ENCODE measurements at regions not wholly inside any gene's neighbourhood (a gene's known extent, or its start where the extent isn't known, plus 50 kb on each side); places are given as distances from the start of the nearest gene placed in this dataset.

- intact Hi-C loops (cut with DNase I): no loop called here
- 40 to 46% (median 46%) methylated on average over 3 of the region's 3 CpGs for WGBS, 3 donors
- ATAC-seq: no peak
Observed at GRCh38 chr9:12874395-12874794, 99.6 kb downstream of the LURAP1L start.

GRCh38 chr9:12875191-12875590 is 100.4 kb downstream of the LURAP1L start:
- H3K36me3 ChIP-seq (ENCODE audit: insufficient read depth in 1 of 2, low read depth in 1 of 2): no peaks in the 10 kb centered on the region
- no peak overlapping the region for H3K27ac ChIP-seq
- DNase-seq: no peak
- no peaks in the 10 kb centered on the region for H3K27me3 ChIP-seq (ENCODE audit: insufficient read depth in 3 of 3, low read length in 2 of 3)
- H3K4me1 ChIP-seq: no peaks in the 10 kb centered on the region
- ATAC-seq: no peak
- no peaks in the 10 kb centered on the region for H3K9me3 ChIP-seq
- intact Hi-C loops (cut with DNase I): loop anchor here in 1 of 2 donors (5.0 kb wide), 1 partner anchor 98 kb away; the partner anchor contains the start of gene LURAP1L
- TF ChIP-seq CTCF (IDR thresholded peaks at IDR 0.05): no peak
- H3K4me3 ChIP-seq: no peak overlapping the region

More at GRCh38 chr9:12874395-12874794, 99.6 kb downstream of the LURAP1L start:
- Histone ChIP-seq H3K4me3 (no peak overlapping the region), H3K27ac (no peak overlapping the region), H3K9me3 (no peaks in the 10 kb centered on the region), H3K4me1 (no peaks in the 10 kb centered on the region), H3K27me3 (ENCODE audit: insufficient read depth in 3 of 3, low read length in 2 of 3) (no peaks in the 10 kb centered on the region), H3K36me3 (ENCODE audit: insufficient read depth in 1 of 2, low read depth in 1 of 2) (no peaks in the 10 kb centered on the region)
- no peak for TF ChIP-seq CTCF (IDR thresholded peaks at IDR 0.05)
- no peak for DNase-seq

- Histone ChIP-seq H3K27ac (no peak overlapping the region), H3K27me3 (ENCODE audit: insufficient read depth in 3 of 3, low read length in 2 of 3) (no peaks in the 10 kb centered on the region), H3K4me3 (no peak overlapping the region), H3K36me3 (ENCODE audit: insufficient read depth in 1 of 2, low read depth in 1 of 2) (no peaks in the 10 kb centered on the region), H3K9me3 (no peaks in the 10 kb centered on the region), H3K4me1 (no peaks in the 10 kb centered on the region)
- intact Hi-C loops (cut with DNase I): loop anchor here in 1 of 2 donors (5.0 kb wide), 1 partner anchor 100 kb away; the partner anchor contains the start of gene LURAP1L
- WGBS, 3 donors: 36 to 39% (median 36%) methylated on average over 2 of the region's 2 CpGs
- DNase-seq (no peak), ATAC-seq (no peak)
- TF ChIP-seq CTCF (IDR thresholded peaks at IDR 0.05): no peak
Observed at GRCh38 chr9:12876872-12877271, 102.1 kb downstream of the LURAP1L start.

GRCh38 chr9:12878351-12878978 is 103.6 kb downstream of the LURAP1L start:
- Histone ChIP-seq H3K4me1 (no peaks in the 10 kb centered on the region), H3K27ac (no peak overlapping the region), H3K36me3 (ENCODE audit: insufficient read depth in 1 of 2, low read depth in 1 of 2) (no peaks in the 10 kb centered on the region), H3K27me3 (ENCODE audit: insufficient read depth in 3 of 3, low read length in 2 of 3) (no peaks in the 10 kb centered on the region), H3K4me3 (no peak overlapping the region), H3K9me3 (no peaks in the 10 kb centered on the region)
- no peak for TF ChIP-seq CTCF (IDR thresholded peaks at IDR 0.05)
- no peak for ATAC-seq
- WGBS, 3 donors: 39 to 46% (median 42%) methylated on average over 5 of the region's 5 CpGs
- DNase-seq: no peak
- intact Hi-C loops (cut with DNase I): loop anchor here in 1 of 2 donors (5.0 kb wide), 1 partner anchor 101 kb away; the partner anchor contains the start of gene LURAP1L

- H3K4me3 ChIP-seq: no peak overlapping the region
- H3K36me3 ChIP-seq (ENCODE audit: insufficient read depth in 1 of 2, low read depth in 1 of 2): no peaks in the 10 kb centered on the region
- H3K27ac ChIP-seq: no peak overlapping the region
- intact Hi-C loops (cut with DNase I): loop anchor here (5.0 to 10.0 kb wide), 2 partner anchors 103 to 165 kb away; partner anchors contain the start of gene LURAP1L (in 1 of the 2)
- no peaks in the 10 kb centered on the region for H3K27me3 ChIP-seq (ENCODE audit: insufficient read depth in 3 of 3, low read length in 2 of 3)
- TF ChIP-seq CTCF (IDR thresholded peaks at IDR 0.05): no peak
- ATAC-seq (no peak), DNase-seq (no peak)
- no peaks in the 10 kb centered on the region for H3K9me3 ChIP-seq
- H3K4me1 ChIP-seq: no peaks in the 10 kb centered on the region
Observed at GRCh38 chr9:12879961-12880360, 105.1 kb downstream of the LURAP1L start.
